PC-3 (cell line): ENCODE measurements at regions not wholly inside any gene's neighbourhood (a gene's known extent, or its start where the extent isn't known, plus 50 kb on each side); places are given as distances from the start of the nearest gene placed in this dataset.

Experiments
- CTCF ChIP-seq: fragments of 300-600 bp; sonication (generic); conservative IDR thresholded peaks from 2 replicates; pipeline ENCODE4 v1.5.1; 2017; ENCODE audit warnings: antibody characterized with exemption, low read depth, mild to moderate bottlenecking, low read length
- EZH2phosphoT487 ChIP-seq: fragments of 300-600 bp; sonication (generic); IDR thresholded peaks from 2 replicates; pipeline ENCODE4 v1.6.1; 2018; ENCODE audit warnings: mild to moderate bottlenecking, antibody characterized with exemption, low read length, borderline replicate concordance

- no peak for TF ChIP-seq EZH2phosphoT487
- TF ChIP-seq CTCF, result no peak
These were observed 1617.8 kb downstream of the KCNT2 start for GRCh38 chr1:194990483-194990882.
